ENCODE measurements at regions not wholly inside any gene's neighbourhood (a gene's known extent, or its start where the extent isn't known, plus 50 kb on each side); places are given as distances from the start of the nearest gene placed in this dataset.

DNA sequence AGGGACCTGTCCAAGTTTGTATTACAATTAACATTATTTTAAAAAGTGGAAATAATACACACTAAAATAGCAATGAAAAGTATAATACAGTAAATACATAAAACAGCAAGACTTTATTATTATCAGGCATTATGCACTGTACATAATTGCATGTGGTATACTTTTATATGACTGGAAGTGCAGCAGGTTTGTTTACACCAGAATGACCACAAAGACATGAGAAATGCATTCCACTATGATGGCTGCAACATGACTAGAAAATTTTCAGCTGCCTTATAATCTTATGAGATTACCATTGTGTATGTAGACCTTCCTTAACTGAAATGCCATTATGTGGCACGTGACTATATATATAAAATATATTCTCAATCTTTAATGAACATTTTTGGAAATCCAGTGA, 1699.6 kb downstream of the KCNT2 start:
- no peak overlapping the region for H3K27ac Mint-ChIP-seq
- ChIA-PET POLR2A (no interaction called here), CTCF (no interaction called here)
- H3K9me3 Mint-ChIP-seq: no peaks in the 10 kb centered on the region
- no peaks in the 10 kb centered on the region for H3K4me1 Mint-ChIP-seq (ENCODE audit: low read depth)
- no peaks in the 10 kb centered on the region for H3K27me3 Mint-ChIP-seq
- ATAC-seq (no peak), DNase-seq (no peak)
- TF ChIP-seq, protein P1, sequence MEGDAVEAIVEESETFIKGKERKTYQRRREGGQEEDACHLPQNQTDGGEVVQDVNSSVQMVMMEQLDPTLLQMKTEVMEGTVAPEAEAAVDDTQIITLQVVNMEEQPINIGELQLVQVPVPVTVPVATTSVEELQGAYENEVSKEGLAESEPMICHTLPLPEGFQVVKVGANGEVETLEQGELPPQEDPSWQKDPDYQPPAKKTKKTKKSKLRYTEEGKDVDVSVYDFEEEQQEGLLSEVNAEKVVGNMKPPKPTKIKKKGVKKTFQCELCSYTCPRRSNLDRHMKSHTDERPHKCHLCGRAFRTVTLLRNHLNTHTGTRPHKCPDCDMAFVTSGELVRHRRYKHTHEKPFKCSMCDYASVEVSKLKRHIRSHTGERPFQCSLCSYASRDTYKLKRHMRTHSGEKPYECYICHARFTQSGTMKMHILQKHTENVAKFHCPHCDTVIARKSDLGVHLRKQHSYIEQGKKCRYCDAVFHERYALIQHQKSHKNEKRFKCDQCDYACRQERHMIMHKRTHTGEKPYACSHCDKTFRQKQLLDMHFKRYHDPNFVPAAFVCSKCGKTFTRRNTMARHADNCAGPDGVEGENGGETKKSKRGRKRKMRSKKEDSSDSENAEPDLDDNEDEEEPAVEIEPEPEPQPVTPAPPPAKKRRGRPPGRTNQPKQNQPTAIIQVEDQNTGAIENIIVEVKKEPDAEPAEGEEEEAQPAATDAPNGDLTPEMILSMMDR (IDR thresholded peaks at IDR 0.05): no peak
- intact Hi-C loops (cut with micrococcal nuclease): no loop called here
- no peak overlapping the region for H3K4me3 Mint-ChIP-seq
- no peaks in the 10 kb centered on the region for H3K36me3 Mint-ChIP-seq (ENCODE audit: low read depth)

DNA sequence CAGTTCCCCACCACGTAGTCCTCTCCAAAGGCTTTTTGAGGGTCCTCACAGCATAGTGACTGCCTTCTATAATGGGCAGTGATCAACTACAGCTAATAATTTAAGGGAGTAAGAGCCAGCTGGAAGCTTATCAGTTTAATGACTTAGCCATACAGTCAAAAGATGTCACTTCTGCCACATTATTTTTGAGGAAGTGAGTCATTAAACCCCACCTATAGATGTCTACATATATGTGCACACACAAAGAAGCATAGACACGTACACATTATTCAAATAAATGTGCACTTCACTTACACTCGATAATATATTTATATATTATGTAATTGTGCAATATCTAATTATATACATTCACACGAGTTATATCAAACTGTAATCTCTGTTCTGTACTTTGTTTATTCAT, 1704.7 kb downstream of the KCNT2 start:
- H3K36me3 Mint-ChIP-seq (ENCODE audit: low read depth): no peaks in the 10 kb centered on the region
- no peaks in the 10 kb centered on the region for H3K9me3 Mint-ChIP-seq
- ChIA-PET POLR2A (no interaction called here), CTCF (no interaction called here)
- H3K27ac Mint-ChIP-seq: no peak overlapping the region
- DNase-seq (no peak), ATAC-seq (no peak)
- no peak overlapping the region for H3K4me3 Mint-ChIP-seq
- no peaks in the 10 kb centered on the region for H3K27me3 Mint-ChIP-seq
- intact Hi-C loops (cut with micrococcal nuclease): no loop called here
- no peaks in the 10 kb centered on the region for H3K4me1 Mint-ChIP-seq (ENCODE audit: low read depth)
- TF ChIP-seq, protein P1 (IDR thresholded peaks at IDR 0.05): no peak

DNA sequence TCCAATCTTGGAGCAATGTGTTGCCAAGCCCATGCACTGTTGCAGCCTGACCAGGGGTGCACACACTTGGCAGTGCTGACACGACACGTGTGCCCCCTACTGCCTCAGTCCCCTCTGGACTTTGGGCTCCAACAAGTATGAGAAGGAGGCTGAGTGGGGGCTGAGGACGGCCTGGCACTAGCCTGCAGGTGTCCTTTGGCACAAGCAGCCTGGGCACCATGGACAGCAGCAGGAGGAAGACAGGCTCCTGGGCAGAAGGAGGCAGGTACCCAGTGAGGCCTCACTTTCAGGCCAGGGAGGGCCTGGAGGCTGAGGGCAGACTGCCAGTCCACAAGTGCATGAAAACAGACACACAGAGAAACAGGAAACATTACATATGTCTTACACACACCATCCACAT, 1702.9 kb upstream of the B3GALT2 start:
- Mint-ChIP-seq H3K9me3 (peaks cover 8% of the 10 kb centered on the region), H3K27me3 (no peaks in the 10 kb centered on the region), H3K36me3 (ENCODE audit: low read depth) (no peaks in the 10 kb centered on the region), H3K4me1 (ENCODE audit: low read depth) (no peaks in the 10 kb centered on the region), H3K27ac (no peak overlapping the region), H3K4me3 (no peak overlapping the region)
- ATAC-seq (no peak), DNase-seq (no peak)
- ChIA-PET CTCF (no interaction called here), POLR2A (no interaction called here)
- intact Hi-C loops (cut with micrococcal nuclease): no loop called here
- TF ChIP-seq, protein P1 (IDR thresholded peaks at IDR 0.05): no peak

DNA sequence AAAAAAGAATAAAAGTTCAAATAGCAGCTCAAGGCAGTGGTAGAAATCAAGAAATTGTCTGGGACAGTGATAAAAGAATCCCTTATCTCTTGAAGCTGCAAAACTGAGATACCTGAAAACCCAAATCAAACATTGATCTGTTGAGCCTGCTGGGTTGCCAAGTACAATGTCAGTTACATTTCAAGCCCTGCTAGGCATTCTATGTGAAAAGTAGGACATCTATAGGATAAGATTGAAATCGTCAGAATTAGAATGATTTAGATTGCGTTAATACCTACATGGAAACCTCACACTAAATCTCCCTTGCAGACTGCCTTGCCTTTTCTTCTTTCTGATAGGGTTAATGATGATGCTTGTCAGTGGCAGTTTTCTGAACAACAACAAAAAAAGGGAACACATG, 1684.4 kb upstream of the B3GALT2 start:
- H3K9me3 Mint-ChIP-seq: no peaks in the 10 kb centered on the region
- H3K36me3 Mint-ChIP-seq (ENCODE audit: low read depth): no peaks in the 10 kb centered on the region
- H3K4me1 Mint-ChIP-seq (ENCODE audit: low read depth): no peaks in the 10 kb centered on the region
- intact Hi-C loops (cut with micrococcal nuclease): no loop called here
- CTCF ChIA-PET: no interaction called here
- TF ChIP-seq, protein P1 (IDR thresholded peaks at IDR 0.05): no peak
- ATAC-seq (no peak), DNase-seq (no peak)
- POLR2A ChIA-PET: no interaction called here
- no peak overlapping the region for H3K4me3 Mint-ChIP-seq
- H3K27me3 Mint-ChIP-seq: no peaks in the 10 kb centered on the region
- no peak overlapping the region for H3K27ac Mint-ChIP-seq

DNA sequence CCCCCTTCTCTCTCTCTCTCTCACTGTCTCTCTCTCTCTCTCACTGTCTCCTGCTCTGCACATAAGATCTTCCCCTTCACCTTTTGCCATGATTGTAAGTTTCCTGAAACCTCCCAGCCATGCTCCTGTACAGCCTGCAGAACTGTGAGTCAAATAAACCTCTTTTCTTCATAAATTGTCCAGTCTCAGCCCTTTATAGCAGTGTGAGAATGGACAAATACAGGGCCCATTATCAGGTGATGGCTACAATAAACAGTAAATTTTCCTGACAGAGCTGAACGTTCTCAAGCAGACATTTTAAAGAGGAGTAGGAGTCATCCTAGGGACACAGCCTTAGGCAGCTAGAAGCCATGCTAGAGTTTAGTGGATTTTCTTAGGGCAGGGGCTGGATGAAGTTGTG, 1679.7 kb upstream of the B3GALT2 start:
- DNase-seq (no peak), ATAC-seq (no peak)
- intact Hi-C loops (cut with micrococcal nuclease): no loop called here
- no peaks in the 10 kb centered on the region for H3K36me3 Mint-ChIP-seq (ENCODE audit: low read depth)
- POLR2A ChIA-PET: interaction anchor here (0.6 kb wide), 1 partner anchor 29 kb away, joined by 3 read pairs; no protein-coding TSS in a partner anchor
- TF ChIP-seq, protein P1 (IDR thresholded peaks at IDR 0.05): no peak
- no peak overlapping the region for H3K4me3 Mint-ChIP-seq
- no peaks in the 10 kb centered on the region for H3K9me3 Mint-ChIP-seq
- H3K27ac Mint-ChIP-seq: no peak overlapping the region
- H3K27me3 Mint-ChIP-seq: no peaks in the 10 kb centered on the region
- CTCF ChIA-PET: no interaction called here
- no peaks in the 10 kb centered on the region for H3K4me1 Mint-ChIP-seq (ENCODE audit: low read depth)
